D721Med (cell line): ENCODE measurements at regions not wholly inside any gene's neighbourhood (a gene's known extent, or its start where the extent isn't known, plus 50 kb on each side); places are given as distances from the start of the nearest gene placed in this dataset.

Experiments
- DNase-seq: peaks from one replicate; pipeline ENCODE4 v3.0.0; 2011; ENCODE audit warnings: low spot score; ENCODE audit not compliant: insufficient read length
- FAIRE-seq: peaks from 2 replicates; lab custom pipeline; 2011; peaks lifted over from hg19 to GRCh38; lab: Jason Lieb, UNC
- TF ChIP-seq, protein P1 (sequence below): IDR thresholded peaks from 2 replicates; pipeline ENCODE4 v1.5.1; 2012; ENCODE audit warnings: mild to moderate bottlenecking, control low read depth; ENCODE audit not compliant: insufficient read depth; ENCODE audit errors: missing control alignments

DNA sequence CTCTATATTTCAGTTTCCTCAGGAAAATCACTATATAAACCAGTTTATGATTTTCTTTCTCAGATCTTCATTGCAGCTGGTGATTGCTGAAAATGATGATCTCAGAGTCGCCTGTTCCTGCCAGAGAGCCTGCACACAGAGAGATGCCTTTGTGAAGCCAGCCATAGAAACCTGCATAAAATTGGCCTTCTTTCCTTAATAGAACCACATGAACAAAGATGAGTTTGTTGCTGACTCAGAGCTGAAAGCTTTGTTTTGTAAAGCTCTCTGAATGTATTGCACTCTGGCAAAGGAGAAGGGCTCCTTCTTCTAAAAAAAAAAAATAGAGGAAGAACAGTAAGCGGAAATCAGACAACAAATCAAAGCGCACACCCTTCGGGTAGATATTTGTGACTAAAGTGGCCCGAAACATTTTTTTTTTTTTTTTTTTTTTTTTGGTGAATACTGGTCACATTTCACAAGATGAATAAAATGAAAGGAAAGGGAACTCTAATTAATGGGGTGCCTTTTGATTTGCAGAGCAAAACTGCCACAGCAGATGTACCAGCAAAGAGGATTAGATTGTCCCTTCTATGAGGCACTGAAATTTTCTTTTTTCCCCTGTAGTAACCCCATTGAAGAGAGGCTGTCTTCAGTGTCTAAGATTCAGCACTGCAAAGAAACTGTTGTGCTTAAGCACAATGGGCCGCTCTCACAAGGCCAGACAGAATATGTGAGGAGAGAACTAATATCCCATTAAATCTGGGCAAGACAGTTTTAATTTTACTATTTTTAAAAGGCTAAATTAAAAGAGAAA is 75.1 kb upstream of the PTPRZ1 start:
- no peak for FAIRE-seq
- TF ChIP-seq, protein P1, sequence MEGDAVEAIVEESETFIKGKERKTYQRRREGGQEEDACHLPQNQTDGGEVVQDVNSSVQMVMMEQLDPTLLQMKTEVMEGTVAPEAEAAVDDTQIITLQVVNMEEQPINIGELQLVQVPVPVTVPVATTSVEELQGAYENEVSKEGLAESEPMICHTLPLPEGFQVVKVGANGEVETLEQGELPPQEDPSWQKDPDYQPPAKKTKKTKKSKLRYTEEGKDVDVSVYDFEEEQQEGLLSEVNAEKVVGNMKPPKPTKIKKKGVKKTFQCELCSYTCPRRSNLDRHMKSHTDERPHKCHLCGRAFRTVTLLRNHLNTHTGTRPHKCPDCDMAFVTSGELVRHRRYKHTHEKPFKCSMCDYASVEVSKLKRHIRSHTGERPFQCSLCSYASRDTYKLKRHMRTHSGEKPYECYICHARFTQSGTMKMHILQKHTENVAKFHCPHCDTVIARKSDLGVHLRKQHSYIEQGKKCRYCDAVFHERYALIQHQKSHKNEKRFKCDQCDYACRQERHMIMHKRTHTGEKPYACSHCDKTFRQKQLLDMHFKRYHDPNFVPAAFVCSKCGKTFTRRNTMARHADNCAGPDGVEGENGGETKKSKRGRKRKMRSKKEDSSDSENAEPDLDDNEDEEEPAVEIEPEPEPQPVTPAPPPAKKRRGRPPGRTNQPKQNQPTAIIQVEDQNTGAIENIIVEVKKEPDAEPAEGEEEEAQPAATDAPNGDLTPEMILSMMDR = no peak
- DNase-seq = no peak

GRCh38 chr7:121796936-121797656 is 75.9 kb upstream of the PTPRZ1 start:
- FAIRE-seq = no peak

GRCh38 chr7:121796381-121796780 is 76.6 kb upstream of the PTPRZ1 start:
- TF ChIP-seq, protein P1 = no peak
- DNase-seq = no peak
- FAIRE-seq = no peak

More at GRCh38 chr7:121796936-121797656, 75.9 kb upstream of the PTPRZ1 start:
- TF ChIP-seq, protein P1 = no peak
- DNase-seq = no peak

DNA sequence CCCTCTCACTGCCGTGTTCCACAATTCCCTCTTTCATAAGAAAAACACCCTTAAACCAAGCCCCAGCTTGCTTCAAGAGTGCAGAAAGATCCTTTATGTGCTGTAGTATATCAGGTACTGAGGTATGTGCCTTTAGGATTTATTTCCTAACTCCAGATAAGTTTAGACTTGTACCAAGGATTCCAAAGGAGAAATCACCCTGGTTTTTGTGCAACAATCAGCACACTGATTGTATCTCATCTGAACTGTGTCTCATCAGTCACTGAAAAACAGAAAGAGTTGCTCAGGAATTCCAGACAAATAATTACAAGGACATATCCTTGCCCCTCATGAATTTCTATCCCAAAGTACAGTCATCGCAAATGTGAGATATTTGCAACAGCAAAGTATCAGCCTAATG is 77.2 kb upstream of the PTPRZ1 start:
- FAIRE-seq = no peak

DNA sequence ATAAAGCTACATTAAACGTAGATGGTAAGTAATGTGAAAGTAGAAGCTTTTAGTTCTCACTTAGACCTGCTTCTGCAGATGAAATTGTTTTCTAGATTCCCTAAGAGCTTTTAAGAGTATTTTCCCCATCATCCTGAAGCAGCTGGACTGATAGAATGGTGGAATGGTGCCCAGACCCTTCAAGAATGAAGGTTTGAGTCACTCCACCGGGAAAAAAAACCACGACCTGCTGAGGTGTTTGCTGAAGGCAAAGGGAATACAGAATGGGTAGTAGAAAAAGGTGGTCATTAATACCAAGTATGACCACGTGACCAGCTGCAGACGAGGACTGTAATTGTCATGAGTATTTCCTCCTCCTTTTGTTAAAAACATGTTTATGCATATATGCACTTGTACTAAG is 79.2 kb upstream of the PTPRZ1 start:
- DNase-seq (no peak), FAIRE-seq (no peak)
- TF ChIP-seq, protein P1 = no peak

More for the DNA sequence above, 77.2 kb upstream of the PTPRZ1 start:
- TF ChIP-seq, protein P1 = no peak
- no peak for DNase-seq

DNA sequence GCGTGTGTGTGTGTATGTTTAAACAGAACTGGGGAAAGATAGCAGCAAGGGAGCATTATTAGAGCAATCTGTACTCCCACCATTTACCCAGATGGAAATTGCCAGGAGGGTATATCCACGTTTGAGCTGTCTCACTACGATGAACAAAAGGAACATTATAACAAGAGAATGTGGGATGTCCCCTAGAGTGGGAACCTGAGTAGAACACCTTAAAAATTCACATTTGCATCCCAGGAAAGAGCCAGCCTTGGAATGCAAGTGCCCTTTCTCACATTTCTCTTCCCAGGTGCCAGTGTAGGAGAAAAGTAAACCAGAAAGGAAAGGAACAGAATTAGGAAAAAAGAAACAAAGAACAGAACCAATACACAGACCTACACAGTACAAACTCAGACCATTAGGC is 95.3 kb upstream of the PTPRZ1 start:
- DNase-seq (no peak), FAIRE-seq (no peak)
- TF ChIP-seq, protein P1 = no peak
